Activated gamma-delta T cell (primary cell): ENCODE measurements at regions not wholly inside any gene's neighbourhood (a gene's known extent, or its start where the extent isn't known, plus 50 kb on each side); places are given as distances from the start of the nearest gene placed in this dataset.

Experiments used
- DNase-seq: peaks from one replicate; lab custom pipeline; 2025; lab: John Stamatoyannopoulos, UW

- DNase-seq, result no peak
These were observed 146.1 kb upstream of the KBTBD8 start for GRCh38 chr3:66851894-66852613.

DNA sequence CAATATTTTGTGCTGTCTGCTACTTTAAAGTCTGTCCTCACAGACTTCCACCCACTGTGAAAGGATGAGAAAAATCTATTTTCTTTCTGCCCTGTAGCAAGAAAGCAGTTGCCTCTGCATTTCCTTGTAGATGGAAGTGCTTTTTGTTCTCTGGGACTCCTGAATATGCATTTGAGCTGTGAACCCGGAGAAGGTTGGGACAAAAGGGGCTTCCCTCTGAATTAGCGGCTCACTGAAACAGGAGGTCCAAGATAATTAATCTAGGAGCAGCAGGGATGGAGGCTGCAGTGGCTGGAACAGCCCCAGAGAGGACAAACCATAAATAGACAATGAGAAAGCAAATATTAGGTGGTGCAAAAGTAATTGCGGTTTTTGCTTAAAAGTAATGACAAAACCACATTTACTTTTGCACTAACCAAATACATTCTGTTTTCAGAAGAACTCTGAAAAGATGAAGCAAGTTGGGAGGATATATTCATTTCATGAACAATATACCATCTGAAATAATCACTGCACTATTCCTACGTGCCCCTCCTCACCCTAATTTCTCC lies 143.4 kb upstream of the KBTBD8 start:
- no peak for DNase-seq

- DNase-seq, result no peak
These were observed 141.6 kb upstream of the KBTBD8 start for GRCh38 chr3:66856533-66856932.

DNA sequence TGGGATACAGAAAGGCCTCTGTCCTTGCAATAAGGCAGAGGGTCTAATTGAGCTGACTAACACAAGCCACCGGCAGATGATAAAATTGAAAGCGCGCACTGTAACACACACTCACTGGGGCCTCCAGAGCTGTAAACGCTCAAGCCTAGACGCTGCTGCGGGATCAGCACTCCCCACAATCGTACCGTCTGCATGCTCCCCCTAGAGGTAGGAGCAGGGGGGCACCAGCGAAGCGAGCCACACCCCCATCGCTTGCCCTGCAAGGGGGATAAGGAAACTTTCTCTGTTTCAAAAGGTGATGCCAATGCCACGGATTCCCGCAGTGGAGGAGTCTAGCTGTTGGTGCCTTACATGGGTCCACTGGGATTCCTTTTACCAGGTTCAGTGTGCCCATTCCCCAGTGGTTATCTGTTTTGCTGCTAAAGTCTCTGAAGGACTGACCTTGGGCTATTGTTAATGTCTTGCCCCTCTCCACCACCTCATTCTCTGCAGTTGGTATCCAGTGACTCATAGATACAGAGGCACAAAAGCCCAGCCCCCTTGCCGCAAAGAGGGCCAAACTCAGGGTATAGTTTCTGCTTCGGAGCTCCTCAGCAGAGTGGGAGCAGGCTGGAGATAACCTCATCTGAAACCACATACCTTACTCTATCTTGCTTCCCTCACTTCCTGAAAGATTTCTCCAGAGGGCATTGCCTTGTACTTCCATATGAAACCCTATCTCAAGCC lies 139.3 kb upstream of the KBTBD8 start:
- no peak for DNase-seq

DNA sequence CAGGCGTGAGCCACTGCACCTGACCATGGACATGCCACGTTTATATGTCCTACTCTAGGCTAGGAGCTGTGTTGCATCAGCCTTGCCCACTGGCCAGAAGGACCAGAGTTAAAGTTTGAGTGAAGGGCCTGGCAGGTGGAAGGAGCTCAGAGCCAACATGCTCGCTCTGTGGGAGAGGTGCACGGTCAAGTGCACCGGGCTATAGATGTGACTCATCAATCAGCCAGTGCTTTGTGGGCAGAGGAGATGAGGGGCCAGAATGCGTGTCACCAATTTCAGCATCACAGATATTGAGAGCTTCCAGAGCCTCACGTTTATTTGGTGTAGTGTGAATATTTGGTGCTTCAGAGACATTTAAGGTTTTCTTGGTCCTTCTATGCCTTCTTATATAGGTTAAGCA lies 137.3 kb upstream of the KBTBD8 start:
- DNase-seq, result no peak

- DNase-seq, result no peak
These were observed 134.6 kb upstream of the KBTBD8 start for GRCh38 chr3:66863205-66864111.

- no peak for DNase-seq
These were observed 113.4 kb upstream of the KBTBD8 start for GRCh38 chr3:66884659-66885058.

- no peak for DNase-seq
These were observed 112.6 kb upstream of the KBTBD8 start for GRCh38 chr3:66885326-66886000.

DNA sequence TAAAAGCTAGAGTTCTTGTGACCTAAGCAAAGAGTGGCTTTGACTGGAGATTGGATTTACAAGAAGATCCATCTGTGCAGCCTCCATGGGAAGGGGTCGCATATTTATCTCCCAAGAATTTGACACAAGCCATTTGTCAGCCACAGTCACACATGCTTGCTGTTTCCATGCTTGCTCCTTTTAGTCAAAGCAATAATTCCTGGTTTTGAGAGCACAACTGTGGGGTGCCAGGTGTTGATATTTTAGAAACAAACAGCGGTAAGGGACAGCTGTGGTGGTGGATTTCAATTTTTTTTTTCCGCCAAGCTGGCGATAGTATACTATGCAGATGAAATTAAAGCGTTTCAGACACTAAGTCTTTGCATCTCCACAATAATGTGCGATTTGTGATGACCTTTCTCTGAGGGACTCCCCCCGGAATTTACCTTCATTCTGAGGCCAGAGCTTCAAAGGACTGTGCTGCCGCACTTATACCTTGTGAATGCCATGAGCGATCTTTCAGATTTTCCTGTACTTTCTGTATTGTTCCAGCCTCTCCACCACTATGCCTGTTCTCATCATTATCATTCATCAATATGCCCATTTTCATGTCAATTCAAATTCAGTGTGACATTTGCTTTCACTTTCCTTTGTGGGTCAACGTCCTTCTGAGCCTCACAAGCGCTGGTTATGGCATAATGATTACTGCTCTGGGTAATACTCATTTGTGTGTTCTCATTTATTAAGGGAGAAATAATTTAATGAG lies 108.2 kb upstream of the KBTBD8 start:
- DNase-seq, result no peak

DNA sequence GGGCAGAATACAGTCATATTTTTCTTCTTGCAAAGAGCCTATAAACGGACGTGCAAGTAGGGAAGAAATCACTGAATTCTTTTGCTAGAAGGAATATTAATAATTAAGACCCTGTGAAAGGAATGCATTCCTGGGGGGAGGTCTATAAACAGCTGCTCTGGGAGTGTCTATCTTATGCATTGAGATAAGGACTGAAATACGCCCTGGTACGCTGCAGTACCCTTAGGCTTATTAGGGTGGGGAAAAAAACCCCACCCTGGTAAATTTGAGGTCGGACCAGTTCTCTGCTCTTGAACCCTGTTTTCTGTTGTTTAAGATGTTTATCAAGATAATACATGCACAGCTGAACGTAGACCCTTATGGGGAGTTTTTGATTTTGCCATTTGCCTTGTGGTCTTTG lies 100.0 kb upstream of the KBTBD8 start:
- no peak for DNase-seq

GRCh38 chr3:66904336-66904735 lies 93.8 kb upstream of the KBTBD8 start:
- no peak for DNase-seq

DNA sequence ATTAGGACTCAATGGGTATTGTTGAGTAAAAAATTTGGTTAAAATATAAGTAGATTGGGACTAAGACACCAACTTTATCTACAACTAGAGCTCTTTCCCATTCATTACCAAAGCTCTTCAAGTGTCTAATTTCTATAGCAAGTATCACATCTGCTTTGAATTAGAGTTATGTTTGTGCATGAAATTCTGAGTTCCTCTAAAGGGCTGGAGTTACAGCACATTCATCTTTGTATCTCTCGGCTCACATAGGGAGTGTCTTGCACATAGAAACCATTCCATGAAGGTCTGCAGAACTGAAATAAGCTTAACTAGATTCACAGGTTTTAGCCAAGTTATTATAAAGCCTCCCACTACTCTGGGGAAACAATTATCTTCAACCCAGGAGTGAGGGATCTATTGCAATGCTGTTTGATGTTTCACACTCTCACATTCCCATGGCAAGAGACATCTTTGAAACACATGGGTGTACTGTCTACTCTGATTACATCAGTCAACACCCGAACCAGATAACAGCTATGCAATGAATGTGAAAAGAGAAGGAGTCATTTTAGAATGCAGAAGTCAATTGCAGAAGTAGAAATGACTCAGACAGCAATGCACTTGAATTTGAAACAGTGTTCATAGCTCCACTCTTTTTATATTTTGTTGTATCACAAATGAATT lies 93.1 kb upstream of the KBTBD8 start:
- DNase-seq, result no peak

DNA sequence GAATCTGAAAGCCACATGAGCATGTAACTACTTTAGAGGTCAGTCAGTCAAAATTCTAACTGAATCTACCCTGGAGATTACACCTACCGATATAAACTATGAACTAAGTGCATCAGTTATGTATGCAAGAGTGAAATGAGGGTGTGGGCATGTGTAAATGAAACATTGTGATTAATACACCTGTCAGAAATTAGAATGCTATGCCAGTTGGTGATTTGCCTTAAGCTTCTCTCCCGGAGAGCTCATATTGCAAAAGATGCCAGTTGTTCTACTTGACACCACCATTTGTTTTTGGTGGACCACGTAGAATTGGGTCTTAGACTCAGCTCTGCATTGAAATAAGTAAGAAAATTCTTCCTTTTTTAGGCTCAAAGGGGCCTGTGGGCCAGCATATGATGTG lies 91.0 kb upstream of the KBTBD8 start:
- no peak for DNase-seq

- no peak for DNase-seq
These were observed 87.6 kb upstream of the KBTBD8 start for GRCh38 chr3:66910266-66911055.

GRCh38 chr3:66912306-66912705 lies 85.8 kb upstream of the KBTBD8 start:
- DNase-seq, result no peak

- DNase-seq, result no peak
These were observed 76.0 kb upstream of the KBTBD8 start for GRCh38 chr3:66922058-66922457.

DNA sequence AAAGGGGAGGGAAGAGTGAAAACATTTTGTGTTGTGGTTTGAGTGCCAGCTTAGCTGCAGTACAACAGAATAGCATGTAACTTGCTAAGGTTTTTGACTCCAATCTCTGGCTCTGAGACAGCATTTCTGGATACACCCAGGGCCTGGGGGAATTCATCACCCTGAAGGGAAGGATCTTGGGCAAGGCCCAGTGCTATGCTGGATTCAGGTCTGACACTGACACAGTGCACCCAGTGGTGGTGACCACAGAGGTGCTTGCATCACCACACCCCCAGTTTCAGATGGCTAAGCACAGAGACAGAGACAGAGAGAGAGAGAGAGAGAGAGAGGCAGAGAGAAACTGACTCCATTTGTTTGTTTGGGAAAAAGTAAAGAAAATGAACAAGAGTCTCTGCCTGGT lies 74.1 kb upstream of the KBTBD8 start:
- no peak for DNase-seq

GRCh38 chr3:66928252-66928651 lies 69.9 kb upstream of the KBTBD8 start:
- no peak for DNase-seq

DNA sequence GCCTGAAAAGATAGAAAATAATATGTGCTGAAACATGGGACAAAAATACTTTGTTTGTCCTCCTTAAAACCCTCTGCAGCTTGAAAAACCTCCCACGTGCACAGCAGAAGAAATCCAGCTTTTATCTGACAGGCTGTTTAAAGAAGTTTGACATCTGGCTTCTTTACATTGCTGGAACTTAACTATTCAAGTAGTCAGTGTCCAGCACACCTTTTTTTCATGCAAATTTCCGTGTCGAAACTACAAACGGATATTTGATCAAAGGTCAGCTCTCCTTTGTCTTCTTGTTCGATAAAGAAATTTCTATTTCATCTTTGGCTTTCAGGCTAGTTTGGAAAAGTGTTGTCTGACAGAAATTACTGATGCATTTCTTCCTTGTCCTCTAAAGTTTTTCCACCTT lies 66.8 kb upstream of the KBTBD8 start:
- no peak for DNase-seq

DNA sequence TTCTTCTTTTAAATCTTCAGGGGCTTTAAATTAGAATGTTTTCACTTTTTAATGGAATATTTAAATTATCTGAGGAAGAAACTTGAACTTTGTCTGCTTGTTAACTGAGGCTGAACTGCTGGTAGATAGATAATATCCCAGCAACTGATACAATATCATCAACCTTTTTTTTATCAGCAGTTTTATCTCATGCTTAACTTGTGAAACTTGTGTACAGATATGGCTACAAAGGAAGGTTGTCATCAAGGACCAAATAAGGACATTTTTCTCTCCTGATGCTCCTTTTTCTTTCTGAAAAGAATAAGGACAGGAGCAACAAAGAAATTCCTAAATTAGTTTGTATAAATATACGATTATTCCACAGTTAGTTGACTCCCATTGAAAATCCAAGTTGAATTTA lies 66.4 kb upstream of the KBTBD8 start:
- no peak for DNase-seq
